Amniotic stem cell (primary cell): ENCODE measurements at regions not wholly inside any gene's neighbourhood (a gene's known extent, or its start where the extent isn't known, plus 50 kb on each side); places are given as distances from the start of the nearest gene placed in this dataset.
"Not testable (repeated sequence)": the region's sequence is repeated elsewhere in the genome, so short reads cannot be mapped to it uniquely, and the experiment has no call there.

ENCODE experiments used
- DNase-seq: peaks from one replicate; lab custom pipeline; 2025; lab: John Stamatoyannopoulos, UW

- DNase-seq: no peak
Measured at GRCh38 chr16:14002416-14002990, 68.6 kb upstream of the MRTFB start.

GRCh38 chr16:14003074-14003570, 68.0 kb upstream of the MRTFB start:
- peak; percentile 41 for DNase-seq

- DNase-seq: no peak
Measured at GRCh38 chr16:14004031-14004728, 66.9 kb upstream of the MRTFB start.

- no peak for DNase-seq
Measured at GRCh38 chr16:14004729-14005315, 66.3 kb upstream of the MRTFB start.

- no peak for DNase-seq
Measured at GRCh38 chr16:14005335-14005734, 65.8 kb upstream of the MRTFB start.

GRCh38 chr16:14007450-14007849, 63.7 kb upstream of the MRTFB start:
- peak; percentile 12 for DNase-seq

- DNase-seq: no peak
Measured at GRCh38 chr16:14011001-14011400, 60.1 kb upstream of the MRTFB start.

- DNase-seq: no peak
Measured at GRCh38 chr16:14011846-14012245, 59.3 kb upstream of the MRTFB start.

- no peak for DNase-seq
Measured at GRCh38 chr16:14013145-14013570, 58.0 kb upstream of the MRTFB start.

GRCh38 chr16:14013571-14014283, 57.4 kb upstream of the MRTFB start:
- peak; percentile 60 for DNase-seq

- DNase-seq: no peak
Measured at GRCh38 chr16:14014284-14014625, 56.9 kb upstream of the MRTFB start.

GRCh38 chr16:14015033-14015432, 56.1 kb upstream of the MRTFB start:
- no peak for DNase-seq

GRCh38 chr16:14015461-14015860, 55.7 kb upstream of the MRTFB start:
- DNase-seq: no peak

GRCh38 chr16:14015948-14016347, 55.2 kb upstream of the MRTFB start:
- peak; percentile 40 for DNase-seq

- not testable (repeated sequence) for DNase-seq
Measured at GRCh38 chr16:14016362-14016761, 54.8 kb upstream of the MRTFB start.

- no peak for DNase-seq
Measured at GRCh38 chr16:14017886-14018285, 53.2 kb upstream of the MRTFB start.

GRCh38 chr16:14018851-14019250, 52.3 kb upstream of the MRTFB start:
- no peak for DNase-seq

GRCh38 chr16:14020141-14020540, 51.0 kb upstream of the MRTFB start:
- DNase-seq: no peak
